HEK293T (cell line): ENCODE measurements at regions not wholly inside any gene's neighbourhood (a gene's known extent, or its start where the extent isn't known, plus 50 kb on each side); places are given as distances from the start of the nearest gene placed in this dataset.

ENCODE experiments used
- CTCF ChIA-PET: fragments of 350-600 bp; formaldehyde crosslinking; extraction: SDS; loops from one replicate; lab custom pipeline; 2021; ENCODE audit warnings: antibody characterized with exemption, inconsistent platforms; lab: Yijun Ruan, JAX
- POLR2A ChIA-PET: fragments of 350-600 bp; formaldehyde crosslinking; extraction: SDS; loops from one replicate; lab custom pipeline; 2020; ENCODE audit warnings: antibody characterized with exemption, inconsistent platforms; lab: Yijun Ruan, JAX
- DNase-seq: peaks from one replicate; pipeline ENCODE4 v3.0.0; 2012; ENCODE audit warnings: mixed read lengths; ENCODE audit errors: extremely low spot score
- ARNT ChIP-seq: fragments of 450-650 bp; IDR thresholded peaks from 2 replicates; pipeline ENCODE4 v1.6.1; 2017; ENCODE audit warnings: mild to moderate bottlenecking
- BHLHE40 ChIP-seq: fragments of 450-650 bp; IDR thresholded peaks from 2 replicates; pipeline ENCODE4 v1.6.1; 2016; ENCODE audit warnings: mild to moderate bottlenecking, moderate library complexity, borderline replicate concordance
- CTBP1 ChIP-seq: fragments of 450-650 bp; IDR thresholded peaks from 2 replicates; pipeline ENCODE4 v1.6.1; 2016; ENCODE audit warnings: borderline replicate concordance
- ELF4 ChIP-seq: fragments of 450-650 bp; IDR thresholded peaks from 2 replicates; pipeline ENCODE4 v1.6.1; 2017; ENCODE audit warnings: antibody characterized with exemption
- FOXA1 ChIP-seq: fragments of 450-650 bp; IDR thresholded peaks from 2 replicates; pipeline ENCODE4 v1.6.1; 2016; ENCODE audit warnings: mild to moderate bottlenecking
- FOXK2 ChIP-seq: fragments of 450-650 bp; IDR thresholded peaks from 2 replicates; pipeline ENCODE4 v1.6.1; 2016; ENCODE audit warnings: mild to moderate bottlenecking
- FOXM1 ChIP-seq: fragments of 450-650 bp; IDR thresholded peaks from 2 replicates; pipeline ENCODE4 v1.6.1; 2017; ENCODE audit warnings: mild to moderate bottlenecking, borderline replicate concordance
- HDGF ChIP-seq: fragments of 450-650 bp; IDR thresholded peaks from 2 replicates; pipeline ENCODE4 v1.6.1; 2017; ENCODE audit warnings: antibody characterized with exemption, borderline replicate concordance
- L3MBTL2 ChIP-seq: fragments of 450-650 bp; conservative IDR thresholded peaks from 2 replicates; pipeline ENCODE4 v1.6.1; 2016; ENCODE audit warnings: mild to moderate bottlenecking
- LEF1 ChIP-seq: fragments of 450-650 bp; IDR thresholded peaks from 2 replicates; pipeline ENCODE4 v1.6.1; 2017; ENCODE audit warnings: mild to moderate bottlenecking, borderline replicate concordance
- NFRKB ChIP-seq: fragments of 450-650 bp; IDR thresholded peaks from 2 replicates; pipeline ENCODE4 v1.6.1; 2016; ENCODE audit warnings: mild to moderate bottlenecking, moderate library complexity
- PKNOX1 ChIP-seq: fragments of 450-650 bp; IDR thresholded peaks from 2 replicates; pipeline ENCODE4 v1.6.1; 2016
- SP1 ChIP-seq: fragments of 450-650 bp; IDR thresholded peaks from 2 replicates; pipeline ENCODE4 v1.6.1; 2017
- SUZ12 ChIP-seq: fragments of 450-650 bp; IDR thresholded peaks from 2 replicates; pipeline ENCODE4 v1.6.1; 2016; ENCODE audit warnings: mild to moderate bottlenecking
- TARDBP ChIP-seq: fragments of 450-650 bp; IDR thresholded peaks from 2 replicates; pipeline ENCODE4 v1.6.1; 2016
- ZNF384 ChIP-seq: fragments of 450-650 bp; IDR thresholded peaks from 2 replicates; pipeline ENCODE4 v1.6.1; 2016

GRCh38 chr2:129913695-129914495 lies 65.6 kb upstream of the RAB6C start:
- CTCF ChIA-PET, result no interaction called here
- no peak for DNase-seq
- POLR2A ChIA-PET, result no interaction called here
- TF ChIP-seq ELF4, result no peak
- no peak for TF ChIP-seq LEF1

GRCh38 chr2:129914538-129915302 lies 64.7 kb upstream of the RAB6C start:
- POLR2A ChIA-PET, result no interaction called here
- CTCF ChIA-PET, result no interaction called here
- TF ChIP-seq PKNOX1, result no peak
- no peak for TF ChIP-seq L3MBTL2
- no peak for TF ChIP-seq FOXA1
- no peak for TF ChIP-seq LEF1
- no peak for TF ChIP-seq SUZ12
- TF ChIP-seq CTBP1, result no peak
- no peak for TF ChIP-seq FOXM1
- no peak for TF ChIP-seq NFRKB
- DNase-seq, result no peak

- TF ChIP-seq SP1 (no peak), HDGF (no peak), ELF4 (no peak)
- CTCF ChIA-PET, result no interaction called here
- no peak for DNase-seq
Measured at GRCh38 chr2:129915303-129915840, 64.1 kb upstream of the RAB6C start.

GRCh38 chr2:129918604-129919003 lies 60.9 kb upstream of the RAB6C start:
- ChIA-PET CTCF (no interaction called here), POLR2A (no interaction called here)
- DNase-seq, result no peak
- TF ChIP-seq FOXK2 (no peak), ZNF384 (no peak), NFRKB (no peak), FOXA1 (no peak), L3MBTL2 (no peak), HDGF (no peak), CTBP1 (no peak), ELF4 (no peak), SP1 (no peak), FOXM1 (no peak), ARNT (no peak), SUZ12 (no peak), TARDBP (no peak), LEF1 (no peak), PKNOX1 (no peak), BHLHE40 (no peak)

More at GRCh38 chr2:129915303-129915840, 64.1 kb upstream of the RAB6C start:
- POLR2A ChIA-PET, result no interaction called here

GRCh38 chr2:129922571-129923264 lies 56.7 kb upstream of the RAB6C start:
- no peak for DNase-seq
- POLR2A ChIA-PET, result no interaction called here
- CTCF ChIA-PET, result no interaction called here
- TF ChIP-seq SUZ12, result no peak
- no peak for TF ChIP-seq BHLHE40
- TF ChIP-seq ARNT, result no peak
- no peak for TF ChIP-seq FOXM1
- TF ChIP-seq PKNOX1, result no peak
- no peak for TF ChIP-seq TARDBP
- no peak for TF ChIP-seq HDGF
- TF ChIP-seq FOXA1, result no peak
- no peak for TF ChIP-seq SP1
- TF ChIP-seq LEF1, result no peak
